Astrocyte (in vitro differentiated cells and primary cell): ENCODE measurements at regions not wholly inside any gene's neighbourhood (a gene's known extent, or its start where the extent isn't known, plus 50 kb on each side); places are given as distances from the start of the nearest gene placed in this dataset.

Experiments used
- DNase-seq: peaks from one replicate; pipeline ENCODE4 v3.0.0-alpha.2; 2010; ENCODE audit warnings: low read depth
- FAIRE-seq: peaks from 2 replicates; lab custom pipeline; 2011; peaks lifted over from hg19 to GRCh38; lab: Jason Lieb, UNC
- H2AFZ ChIP-seq: 2 replicates; pipeline ENCODE4 v1.6.0; 2012; ENCODE audit warnings: low read depth, low read length, inconsistent platforms
- H3K27ac ChIP-seq: 2 replicates; pipeline ENCODE4 v1.5.1; 2011; ENCODE audit warnings: low read depth, low read length, inconsistent platforms
- H3K27me3 ChIP-seq: 2 replicates; pipeline ENCODE4 v1.6.0; 2011; ENCODE audit warnings: low read length, inconsistent platforms; ENCODE audit not compliant: insufficient read depth
- H3K36me3 ChIP-seq: 2 replicates; pipeline ENCODE4 v1.5.1; 2011; ENCODE audit warnings: low read length, inconsistent platforms; ENCODE audit not compliant: insufficient read depth
- H3K4me1 ChIP-seq: 2 replicates; pipeline ENCODE4 v1.5.1; 2011; ENCODE audit warnings: low read length, inconsistent platforms; ENCODE audit not compliant: insufficient read depth
- H3K4me2 ChIP-seq: 2 replicates; pipeline ENCODE4 v1.6.0; 2012; ENCODE audit warnings: low read length, inconsistent platforms
- H3K4me3 ChIP-seq: 2 replicates; pipeline ENCODE4 v1.5.1; 2011; ENCODE audit warnings: low read depth, mild to moderate bottlenecking, low read length, inconsistent platforms; ENCODE audit not compliant: insufficient read depth
- H3K79me2 ChIP-seq: 2 replicates; pipeline ENCODE4 v1.6.0; 2012; ENCODE audit warnings: mild to moderate bottlenecking, low read length, inconsistent platforms; ENCODE audit not compliant: insufficient read depth
- H3K9ac ChIP-seq: 2 replicates; pipeline ENCODE4 v1.6.0; 2012; ENCODE audit warnings: mild to moderate bottlenecking, low read length, inconsistent platforms
- H3K9me3 ChIP-seq: 2 replicates; pipeline ENCODE4 v1.5.1; 2012; ENCODE audit warnings: low read depth, mild to moderate bottlenecking, low read length, inconsistent platforms; ENCODE audit not compliant: insufficient read depth
- H4K20me1 ChIP-seq: 2 replicates; pipeline ENCODE4 v1.6.0; 2012; ENCODE audit warnings: low read length, inconsistent platforms; ENCODE audit not compliant: insufficient read depth
- H3K27ac Mint-ChIP-seq: one replicate; pipeline ENCODE4 v1.8.0; 2021; ENCODE audit warnings: mild to moderate bottlenecking, mixed read lengths; ENCODE audit not compliant: unreplicated experiment
- H3K27me3 Mint-ChIP-seq: one replicate; pipeline ENCODE4 v1.8.0; 2021; ENCODE audit warnings: low read depth, mixed read lengths; ENCODE audit not compliant: unreplicated experiment
- H3K36me3 Mint-ChIP-seq: one replicate; pipeline ENCODE4 v1.8.0; 2021; ENCODE audit warnings: low read depth, mixed read lengths; ENCODE audit not compliant: unreplicated experiment
- H3K4me1 Mint-ChIP-seq: one replicate; pipeline ENCODE4 v1.8.0; 2021; ENCODE audit warnings: low read depth, mixed read lengths; ENCODE audit not compliant: unreplicated experiment
- H3K4me3 Mint-ChIP-seq: one replicate; pipeline ENCODE4 v1.8.0; 2021; ENCODE audit warnings: mild to moderate bottlenecking, moderate library complexity, mixed read lengths; ENCODE audit not compliant: unreplicated experiment
- H3K9me3 Mint-ChIP-seq: one replicate; pipeline ENCODE4 v1.8.0; 2021; ENCODE audit warnings: mild to moderate bottlenecking, mixed read lengths; ENCODE audit not compliant: unreplicated experiment
- EZH2 ChIP-seq: IDR thresholded peaks from 2 replicates; pipeline ENCODE4 v1.6.1; 2012; ENCODE audit warnings: mild to moderate bottlenecking, low read length, inconsistent platforms; ENCODE audit not compliant: insufficient read depth
- TF ChIP-seq, protein P1 (sequence below): IDR thresholded peaks from 2 replicates; pipeline ENCODE4 v1.5.1; 2011; ENCODE audit warnings: low read depth, mild to moderate bottlenecking, inconsistent platforms, low read length, moderate library complexity; ENCODE audit not compliant: insufficient read depth

DNA sequence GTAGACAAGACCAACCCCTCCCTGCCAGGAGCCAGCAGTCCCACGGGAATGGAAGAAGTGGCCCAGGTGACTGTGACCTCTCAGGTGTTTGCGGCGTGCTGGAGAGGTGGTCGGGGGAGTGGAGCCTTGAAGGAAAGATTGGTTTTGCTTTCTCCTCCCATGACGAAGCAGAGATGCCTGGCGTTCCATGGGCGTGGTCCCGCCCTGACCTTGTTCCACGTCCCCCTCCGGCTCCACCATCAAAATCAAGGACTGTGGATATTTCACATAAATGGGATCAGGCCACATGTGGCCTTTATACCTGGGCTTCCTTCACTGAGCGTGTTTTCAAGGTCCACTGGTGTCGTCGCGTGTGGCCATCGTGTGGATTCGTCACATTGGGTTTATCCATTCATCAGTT, 270.6 kb upstream of the TNRC6C start:
- no peaks in the 10 kb centered on the region for H3K36me3 Mint-ChIP-seq
- H3K27ac Mint-ChIP-seq = no peak overlapping the region
- H3K36me3 ChIP-seq = no peaks in the 10 kb centered on the region
- FAIRE-seq (no peak), DNase-seq (no peak)
- H3K27me3 ChIP-seq = peaks cover 14% of the 10 kb centered on the region
- no peaks in the 10 kb centered on the region for H3K4me1 ChIP-seq
- H3K4me2 ChIP-seq = no peak overlapping the region
- no peak overlapping the region for H3K9ac ChIP-seq
- H3K79me2 ChIP-seq = no peaks in the 10 kb centered on the region
- H3K4me3 ChIP-seq = no peak overlapping the region
- no peaks in the 10 kb centered on the region for H3K9me3 ChIP-seq
- H3K4me3 Mint-ChIP-seq = no peak overlapping the region
- TF ChIP-seq, protein P1, sequence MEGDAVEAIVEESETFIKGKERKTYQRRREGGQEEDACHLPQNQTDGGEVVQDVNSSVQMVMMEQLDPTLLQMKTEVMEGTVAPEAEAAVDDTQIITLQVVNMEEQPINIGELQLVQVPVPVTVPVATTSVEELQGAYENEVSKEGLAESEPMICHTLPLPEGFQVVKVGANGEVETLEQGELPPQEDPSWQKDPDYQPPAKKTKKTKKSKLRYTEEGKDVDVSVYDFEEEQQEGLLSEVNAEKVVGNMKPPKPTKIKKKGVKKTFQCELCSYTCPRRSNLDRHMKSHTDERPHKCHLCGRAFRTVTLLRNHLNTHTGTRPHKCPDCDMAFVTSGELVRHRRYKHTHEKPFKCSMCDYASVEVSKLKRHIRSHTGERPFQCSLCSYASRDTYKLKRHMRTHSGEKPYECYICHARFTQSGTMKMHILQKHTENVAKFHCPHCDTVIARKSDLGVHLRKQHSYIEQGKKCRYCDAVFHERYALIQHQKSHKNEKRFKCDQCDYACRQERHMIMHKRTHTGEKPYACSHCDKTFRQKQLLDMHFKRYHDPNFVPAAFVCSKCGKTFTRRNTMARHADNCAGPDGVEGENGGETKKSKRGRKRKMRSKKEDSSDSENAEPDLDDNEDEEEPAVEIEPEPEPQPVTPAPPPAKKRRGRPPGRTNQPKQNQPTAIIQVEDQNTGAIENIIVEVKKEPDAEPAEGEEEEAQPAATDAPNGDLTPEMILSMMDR = no peak
- no peak for TF ChIP-seq EZH2
- H4K20me1 ChIP-seq = no peaks in the 10 kb centered on the region
- no peak overlapping the region for H2AFZ ChIP-seq
- peaks cover 50% of the 10 kb centered on the region for H3K27me3 Mint-ChIP-seq
- peaks cover 1% of the 10 kb centered on the region for H3K9me3 Mint-ChIP-seq
- peaks cover 2% of the 10 kb centered on the region for H3K4me1 Mint-ChIP-seq
- H3K27ac ChIP-seq = no peak overlapping the region

DNA sequence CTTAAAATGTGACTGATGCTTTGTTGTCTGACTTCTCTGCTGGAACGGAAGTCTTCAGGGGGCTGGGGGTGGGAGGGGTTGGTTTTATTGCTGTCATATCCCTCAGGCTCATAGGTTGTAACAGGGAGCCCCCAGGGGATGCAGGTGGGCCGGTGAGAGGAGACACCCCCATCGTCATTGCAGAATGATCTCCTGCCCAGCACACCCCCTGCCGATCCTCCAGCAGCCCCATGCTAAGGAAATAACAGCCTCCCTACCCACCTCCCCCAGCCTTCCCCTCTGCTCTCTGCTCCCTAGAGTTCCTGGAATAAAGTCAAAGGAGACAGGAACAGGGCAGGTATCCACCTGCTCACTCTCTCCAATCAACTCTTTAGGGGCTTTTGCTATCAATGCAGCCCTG, 270.1 kb upstream of the TNRC6C start:
- Histone ChIP-seq H3K9ac (no peak overlapping the region), H3K4me1 (no peaks in the 10 kb centered on the region), H3K4me2 (no peak overlapping the region), H3K9me3 (no peaks in the 10 kb centered on the region), H3K27me3 (peaks cover 15% of the 10 kb centered on the region), H4K20me1 (no peaks in the 10 kb centered on the region), H3K27ac (no peak overlapping the region), H3K4me3 (no peak overlapping the region), H2AFZ (no peak overlapping the region), H3K36me3 (no peaks in the 10 kb centered on the region), H3K79me2 (no peaks in the 10 kb centered on the region)
- Mint-ChIP-seq H3K9me3 (peaks cover 1% of the 10 kb centered on the region), H3K27ac (no peak overlapping the region), H3K4me3 (no peak overlapping the region), H3K4me1 (peaks cover 2% of the 10 kb centered on the region), H3K27me3 (peaks cover 53% of the 10 kb centered on the region), H3K36me3 (no peaks in the 10 kb centered on the region)
- DNase-seq (no peak), FAIRE-seq (no peak)
- TF ChIP-seq EZH2 = no peak
- TF ChIP-seq, protein P1 = no peak

DNA sequence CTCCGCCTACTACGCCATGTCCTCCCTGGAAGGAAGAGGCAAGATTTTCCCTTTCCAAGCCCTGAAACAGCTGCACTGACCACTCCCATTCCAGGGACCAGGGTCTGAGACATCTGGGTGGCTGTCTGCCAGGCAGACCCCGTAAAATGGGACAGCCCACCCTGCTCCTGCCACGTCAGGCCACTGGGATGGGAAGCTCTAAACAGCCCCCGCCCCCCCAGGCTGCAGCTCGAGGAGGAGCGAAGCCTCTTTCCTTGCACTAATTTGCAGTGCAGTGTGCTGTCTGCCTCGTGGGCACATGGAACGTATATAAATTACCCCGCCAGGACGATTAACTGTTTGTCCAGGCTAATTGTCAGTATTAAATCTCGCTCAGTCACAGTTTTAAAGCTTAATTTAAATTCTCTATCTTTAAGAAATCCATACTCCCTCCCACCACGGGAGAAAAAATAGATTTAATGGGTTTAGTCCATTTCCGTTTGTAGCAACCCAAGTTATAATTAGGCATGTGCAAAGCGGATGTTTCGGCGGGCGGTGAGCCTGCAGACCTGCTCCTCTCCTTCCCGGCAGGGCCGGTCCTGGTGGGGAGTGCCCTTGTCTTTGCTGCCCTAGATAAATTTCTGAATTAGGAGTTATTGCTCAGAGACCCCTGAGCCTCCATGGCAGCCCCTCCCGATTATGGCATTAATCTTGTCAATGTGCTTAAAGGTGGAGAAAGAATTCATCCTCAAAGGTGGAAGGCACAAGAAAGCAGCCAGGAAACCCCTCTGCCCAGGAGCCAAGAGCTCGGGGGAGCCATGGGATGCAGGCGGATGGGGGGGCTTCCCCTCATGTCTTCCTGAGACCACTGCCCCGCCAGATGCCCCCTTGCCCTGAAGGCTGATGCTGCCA, 268.0 kb upstream of the TNRC6C start:
- H2AFZ ChIP-seq = no peak overlapping the region
- H3K4me3 ChIP-seq = no peak overlapping the region
- DNase-seq = no peak
- peaks cover 65% of the 10 kb centered on the region for H3K27me3 Mint-ChIP-seq
- H3K4me3 Mint-ChIP-seq = no peak overlapping the region
- no peaks in the 10 kb centered on the region for H3K4me1 ChIP-seq
- peaks cover 2% of the 10 kb centered on the region for H3K4me1 Mint-ChIP-seq
- H3K9me3 ChIP-seq = no peaks in the 10 kb centered on the region
- H4K20me1 ChIP-seq = no peaks in the 10 kb centered on the region
- H3K9me3 Mint-ChIP-seq = peaks cover 1% of the 10 kb centered on the region
- H3K27me3 ChIP-seq = peaks cover 30% of the 10 kb centered on the region
- H3K36me3 ChIP-seq = no peaks in the 10 kb centered on the region
- TF ChIP-seq, protein P1 = no peak
- no peak for TF ChIP-seq EZH2
- no peak overlapping the region for H3K27ac Mint-ChIP-seq
- no peaks in the 10 kb centered on the region for H3K79me2 ChIP-seq
- H3K36me3 Mint-ChIP-seq = no peaks in the 10 kb centered on the region
- H3K9ac ChIP-seq = no peak overlapping the region
- no peak overlapping the region for H3K27ac ChIP-seq
- FAIRE-seq = no peak
- peak overlapping the region; percentile 29 for H3K4me2 ChIP-seq
